Prostate gland (tissue), 2 donors: ENCODE measurements at regions not wholly inside any gene's neighbourhood (a gene's known extent, or its start where the extent isn't known, plus 50 kb on each side); places are given as distances from the start of the nearest gene placed in this dataset.

ENCODE experiments used
- POLR2A ChIP-seq: fragments of 450-650 bp; IDR thresholded peaks from one replicate; pipeline ENCODE4 v1.6.1; 2016; ENCODE audit warnings: antibody characterized with exemption, mild to moderate bottlenecking
- POLR2AphosphoS5 ChIP-seq: sonication (generic); formaldehyde crosslinking; IDR thresholded peaks from one replicate; pipeline ENCODE4 v1.6.1; 2017; ENCODE audit warnings: antibody characterized with exemption
- TF ChIP-seq, protein P1 (sequence below), 4 experiments: fragments of 200-600 bp in 2 of 4; fragments of 450-650 bp in 2 of 4; sonication (generic) in 2 of 4; IDR thresholded peaks; 1 replicate in 3 of 4; 2 replicates in 1 of 4; pipeline ENCODE4 v1.5.1; 2016 to 2019; ENCODE audit warnings: antibody characterized with exemption in 4 of 4, mild to moderate bottlenecking in 2 of 4, moderate library complexity in 2 of 4

DNA sequence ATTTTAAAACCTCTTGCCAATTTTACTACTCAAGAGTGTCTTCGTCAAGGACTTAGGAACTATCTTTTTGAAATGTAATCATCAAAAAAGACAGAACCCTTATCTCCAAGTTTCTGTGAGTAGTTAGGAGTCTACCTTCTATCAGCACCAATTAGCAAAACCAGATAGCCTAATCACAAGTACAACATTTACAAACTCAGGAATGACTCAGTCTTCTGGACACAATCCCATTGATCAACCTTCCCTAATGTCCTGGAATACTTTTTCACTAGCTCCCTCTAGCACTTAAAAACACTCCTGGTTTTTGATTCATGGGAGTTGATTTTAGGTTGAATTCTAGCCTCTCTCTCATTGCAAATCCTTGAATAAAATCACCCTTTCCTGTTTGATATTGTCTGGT is 680.7 kb downstream of the PRR16 start:
- TF ChIP-seq, protein P1, sequence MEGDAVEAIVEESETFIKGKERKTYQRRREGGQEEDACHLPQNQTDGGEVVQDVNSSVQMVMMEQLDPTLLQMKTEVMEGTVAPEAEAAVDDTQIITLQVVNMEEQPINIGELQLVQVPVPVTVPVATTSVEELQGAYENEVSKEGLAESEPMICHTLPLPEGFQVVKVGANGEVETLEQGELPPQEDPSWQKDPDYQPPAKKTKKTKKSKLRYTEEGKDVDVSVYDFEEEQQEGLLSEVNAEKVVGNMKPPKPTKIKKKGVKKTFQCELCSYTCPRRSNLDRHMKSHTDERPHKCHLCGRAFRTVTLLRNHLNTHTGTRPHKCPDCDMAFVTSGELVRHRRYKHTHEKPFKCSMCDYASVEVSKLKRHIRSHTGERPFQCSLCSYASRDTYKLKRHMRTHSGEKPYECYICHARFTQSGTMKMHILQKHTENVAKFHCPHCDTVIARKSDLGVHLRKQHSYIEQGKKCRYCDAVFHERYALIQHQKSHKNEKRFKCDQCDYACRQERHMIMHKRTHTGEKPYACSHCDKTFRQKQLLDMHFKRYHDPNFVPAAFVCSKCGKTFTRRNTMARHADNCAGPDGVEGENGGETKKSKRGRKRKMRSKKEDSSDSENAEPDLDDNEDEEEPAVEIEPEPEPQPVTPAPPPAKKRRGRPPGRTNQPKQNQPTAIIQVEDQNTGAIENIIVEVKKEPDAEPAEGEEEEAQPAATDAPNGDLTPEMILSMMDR (IDR thresholded peaks at IDR 0.05) = no peak
- TF ChIP-seq POLR2AphosphoS5 (no peak), POLR2A (no peak)
